CD14-positive monocyte (primary cell): ENCODE measurements at regions not wholly inside any gene's neighbourhood (a gene's known extent, or its start where the extent isn't known, plus 50 kb on each side); places are given as distances from the start of the nearest gene placed in this dataset.

Experiments
- DNase-seq, 3 donors: peaks; one replicate each; pipeline ENCODE4 v3.0.0-alpha.2; 2011 to 2022
- H2AFZ ChIP-seq: 2 replicates; pipeline ENCODE4 v1.6.0; 2012; ENCODE audit warnings: mild to moderate bottlenecking, low read depth, low read length, inconsistent platforms; ENCODE audit not compliant: insufficient read depth, poor library complexity, severe bottlenecking
- H3K27ac ChIP-seq, 2 donors: 1 replicate in 1 of 2; 2 replicates in 1 of 2; pipeline ENCODE4 v1.5.1; 2012 to 2013; ENCODE audit warnings: low read length in 2 of 2, control low read depth in 1 of 2, inconsistent platforms in 1 of 2, low read depth in 1 of 2, mild to moderate bottlenecking in 1 of 2
- H3K27me3 ChIP-seq, 2 donors: one replicate each; pipeline versions ENCODE4 v1.6.0 to v1.6.1; 2011 to 2013; ENCODE audit warnings: low read length in 2 of 2; ENCODE audit not compliant: control insufficient read depth in 2 of 2, insufficient read depth in 2 of 2
- H3K36me3 ChIP-seq, 2 donors: replicated peaks in 1 of 2; 1 replicate in 1 of 2; 2 replicates in 1 of 2; pipeline versions ENCODE4 v1.5.1 to v1.6.1; 2012 to 2013; ENCODE audit warnings: low read length in 2 of 2, control low read depth in 1 of 2, inconsistent platforms in 1 of 2, mild to moderate bottlenecking in 1 of 2; ENCODE audit not compliant: insufficient read depth in 2 of 2, control insufficient read depth in 1 of 2
- H3K4me1 ChIP-seq, 2 donors: 1 replicate in 1 of 2; 2 replicates in 1 of 2; pipeline versions ENCODE4 v1.5.1 to v1.6.1; 2012 to 2013; ENCODE audit warnings: low read length in 2 of 2, control low read depth in 1 of 2, inconsistent platforms in 1 of 2, mild to moderate bottlenecking in 1 of 2, moderate library complexity in 1 of 2; ENCODE audit not compliant: insufficient read depth in 2 of 2, control insufficient read depth in 1 of 2
- H3K4me2 ChIP-seq: replicated peaks from 2 replicates; pipeline ENCODE3; 2012; ENCODE audit warnings: low read length, moderate library complexity, mild to moderate bottlenecking; ENCODE audit not compliant: poor library complexity, severe bottlenecking; ENCODE audit errors: extremely low read depth
- H3K4me3 ChIP-seq, 3 experiments: fragments of 200-600 bp in 1 of 3; sonication (generic) in 1 of 3; replicated peaks in 1 of 3; 1 replicate in 2 of 3; 2 replicates in 1 of 3; pipeline ENCODE4 v1.5.1; 2011 to 2013; ENCODE audit warnings: low read length in 3 of 3, mild to moderate bottlenecking in 3 of 3, control low read depth in 2 of 3, low read depth in 2 of 3, inconsistent platforms in 1 of 3, moderate library complexity in 1 of 3
- H3K79me2 ChIP-seq: 2 replicates; pipeline ENCODE4 v1.6.0; 2012; ENCODE audit warnings: mild to moderate bottlenecking, control low read depth, inconsistent platforms, low read length, moderate library complexity; ENCODE audit not compliant: insufficient read depth
- H3K9ac ChIP-seq: 2 replicates; pipeline ENCODE4 v1.6.0; 2017; ENCODE audit warnings: low read length, mild to moderate bottlenecking; ENCODE audit not compliant: insufficient read depth, poor library complexity, severe bottlenecking
- H3K9me3 ChIP-seq, 2 donors: replicated peaks in 1 of 2; 1 replicate in 1 of 2; 2 replicates in 1 of 2; pipeline versions ENCODE4 v1.5.1 to v1.6.1; 2012 to 2013; ENCODE audit warnings: low read length in 2 of 2, control low read depth in 1 of 2; ENCODE audit not compliant: control insufficient read depth in 1 of 2, insufficient read depth in 1 of 2
- H4K20me1 ChIP-seq: 2 replicates; pipeline ENCODE4 v1.6.0; 2012; ENCODE audit warnings: mild to moderate bottlenecking, low read length, control low read depth, moderate library complexity; ENCODE audit not compliant: insufficient read depth
- H3K27ac Mint-ChIP-seq, 7 donors: one replicate each; pipeline ENCODE4 v1.8.0; 2020; ENCODE audit warnings: mild to moderate bottlenecking in 7 of 7, mixed read lengths in 7 of 7, moderate library complexity in 6 of 7, inconsistent platforms in 2 of 7
- H3K27me3 Mint-ChIP-seq, 3 donors: one replicate each; pipeline ENCODE4 v1.8.0; 2021 to 2022; ENCODE audit warnings: low read depth in 3 of 3, mild to moderate bottlenecking in 3 of 3, mixed read lengths in 3 of 3, moderate library complexity in 3 of 3, inconsistent platforms in 1 of 3
- H3K36me3 Mint-ChIP-seq, 2 donors: one replicate each; pipeline ENCODE4 v1.8.0; 2020; ENCODE audit warnings: mixed read lengths in 2 of 2, inconsistent platforms in 1 of 2, mild to moderate bottlenecking in 1 of 2
- H3K4me1 Mint-ChIP-seq: one replicate; pipeline ENCODE4 v1.8.0; 2020; ENCODE audit warnings: mild to moderate bottlenecking, mixed read lengths
- H3K4me3 Mint-ChIP-seq, 2 donors: one replicate each; pipeline ENCODE4 v1.8.0; 2020; ENCODE audit warnings: mild to moderate bottlenecking in 2 of 2, mixed read lengths in 2 of 2, moderate library complexity in 1 of 2
- H3K9me3 Mint-ChIP-seq, 7 donors: one replicate each; pipeline ENCODE4 v1.8.0; 2020 to 2022; ENCODE audit warnings: mixed read lengths in 7 of 7, mild to moderate bottlenecking in 6 of 7, moderate library complexity in 6 of 7, inconsistent platforms in 2 of 7
- CTCF ChIP-seq: fragments of 200-600 bp; IDR thresholded peaks from one replicate; pipeline ENCODE4 v1.8.0; 2022; ENCODE audit warnings: antibody characterized with exemption, mild to moderate bottlenecking
- WGBS: methylation state at CpG from one replicate; pipeline ENCODE4 v1.1.5; 2013; ENCODE audit warnings: missing lambda C conversion rate; ENCODE audit not compliant: insufficient coverage; 5-methylcytosine and 5-hydroxymethylcytosine counted together
- intact Hi-C, 2 donors: fragments of 100-400 bp; cut with micrococcal nuclease; formaldehyde crosslinking; loops; one replicate each; pipeline versions ENCODE4 v1.15.0 to v1.15.1; 2023

GRCh38 chr15:61701455-61701854 is 358.8 kb downstream of the VPS13C start:
- no peak overlapping the region for H2AFZ ChIP-seq
- intact Hi-C loops: no loop called here
- H3K9ac ChIP-seq: no peak overlapping the region
- Mint-ChIP-seq H3K27ac (no peak overlapping the region), H3K4me3 (no peak overlapping the region), H3K27me3 (peaks cover 0 to 2% (median 0%) of the 10 kb centered on the region in 3 donors), H3K36me3 (no peaks in the 10 kb centered on the region), H3K4me1 (no peaks in the 10 kb centered on the region), H3K9me3 (peaks cover 0 to 2% (median 0%) of the 10 kb centered on the region in 7 donors)
- no peaks in the 10 kb centered on the region for H3K36me3 ChIP-seq
- H3K4me1 ChIP-seq: no peaks in the 10 kb centered on the region
- no peak for DNase-seq
- no peaks in the 10 kb centered on the region for H3K27me3 ChIP-seq
- H3K27ac ChIP-seq: no peak overlapping the region
- no peaks in the 10 kb centered on the region for H3K9me3 ChIP-seq
- H4K20me1 ChIP-seq: no peaks in the 10 kb centered on the region
- H3K4me3 ChIP-seq: no peak overlapping the region
- WGBS: 100% methylated on average over 1 of the region's 4 CpGs
- H3K4me2 ChIP-seq: no peak overlapping the region
- no peaks in the 10 kb centered on the region for H3K79me2 ChIP-seq
- no peak for TF ChIP-seq CTCF

GRCh38 chr15:61700803-61701202 is 359.4 kb downstream of the VPS13C start:
- Histone ChIP-seq H3K79me2 (no peaks in the 10 kb centered on the region), H3K4me3 (no peak overlapping the region), H2AFZ (no peak overlapping the region), H3K36me3 (no peaks in the 10 kb centered on the region), H4K20me1 (no peaks in the 10 kb centered on the region), H3K4me2 (no peak overlapping the region), H3K27me3 (no peaks in the 10 kb centered on the region), H3K9me3 (no peaks in the 10 kb centered on the region), H3K9ac (no peak overlapping the region), H3K4me1 (no peaks in the 10 kb centered on the region), H3K27ac (no peak overlapping the region)
- DNase-seq: no peak
- H3K27ac Mint-ChIP-seq: no peak overlapping the region
- TF ChIP-seq CTCF: no peak
- H3K4me3 Mint-ChIP-seq: no peak overlapping the region
- 60% methylated on average over 3 of the region's 6 CpGs for WGBS
- intact Hi-C loops: no loop called here
- no peaks in the 10 kb centered on the region for H3K36me3 Mint-ChIP-seq
- H3K9me3 Mint-ChIP-seq: peaks cover 0 to 2% (median 0%) of the 10 kb centered on the region in 7 donors
- H3K4me1 Mint-ChIP-seq: no peaks in the 10 kb centered on the region
- peaks cover 0 to 2% (median 0%) of the 10 kb centered on the region in 3 donors for H3K27me3 Mint-ChIP-seq
